ENCODE measurements at regions not wholly inside any gene's neighbourhood (a gene's known extent, or its start where the extent isn't known, plus 50 kb on each side); places are given as distances from the start of the nearest gene placed in this dataset.

DNA sequence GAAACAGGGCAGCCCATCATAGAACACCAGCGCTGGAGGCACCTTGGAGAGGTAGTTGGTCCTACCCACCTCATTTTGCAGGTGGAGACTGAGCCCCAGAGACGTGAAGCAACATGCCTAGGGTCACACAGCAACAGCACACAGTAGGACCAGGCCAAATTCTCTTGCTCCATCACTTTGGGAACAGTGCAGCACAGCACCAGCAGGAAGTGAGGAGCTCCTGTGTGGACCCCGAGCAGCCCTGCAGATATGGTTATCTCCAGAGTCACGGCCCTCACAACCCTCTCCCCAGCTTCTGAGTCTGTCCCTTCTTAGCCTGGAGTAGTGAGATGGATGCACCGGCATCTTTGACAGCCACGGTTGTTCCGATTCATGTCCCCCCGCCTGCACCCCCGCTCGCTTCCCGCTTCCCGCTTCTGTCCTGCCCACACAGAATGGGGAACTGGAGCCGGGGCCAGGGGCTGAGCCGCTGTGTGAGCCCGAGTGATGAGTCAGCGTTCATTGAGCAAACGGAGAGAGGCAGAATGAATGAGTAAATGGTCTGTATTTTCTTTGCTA lies 72.6 kb upstream of the DUSP22 start:
- no peak overlapping the region for H3K4me3 ChIP-seq (ENCODE audit: low read depth, low read length)

DNA sequence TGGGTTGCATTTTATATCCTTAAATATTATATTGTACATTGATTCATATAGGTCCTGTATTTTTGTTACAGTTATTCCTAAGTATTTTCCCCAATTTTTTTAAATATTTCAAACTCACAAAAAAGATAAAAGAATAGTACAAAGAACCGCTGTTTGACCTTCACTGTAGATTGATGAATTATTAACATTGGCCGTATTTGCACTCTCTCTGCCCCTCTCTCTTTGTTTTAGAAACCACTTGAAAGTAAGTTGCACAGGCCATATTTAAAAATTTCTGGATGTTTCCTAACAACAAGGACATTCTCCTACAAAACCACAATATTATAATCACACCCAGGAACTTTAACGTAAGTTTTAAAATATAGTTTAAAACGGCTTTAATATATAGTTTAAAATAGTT lies 72.0 kb upstream of the DUSP22 start:
- Histone ChIP-seq H3K27me3 (ENCODE audit: control insufficient read depth, insufficient read depth, low read length) (no peaks in the 10 kb centered on the region; the same call in 1 of the 2 replicates), H3K36me3 (ENCODE audit: control insufficient read depth, insufficient read depth, low read length) (no peaks in the 10 kb centered on the region), H3K4me3 (ENCODE audit: low read depth, low read length) (no peak overlapping the region)
- POLR2A ChIA-PET: no interaction called here
- TF ChIP-seq, protein P1, sequence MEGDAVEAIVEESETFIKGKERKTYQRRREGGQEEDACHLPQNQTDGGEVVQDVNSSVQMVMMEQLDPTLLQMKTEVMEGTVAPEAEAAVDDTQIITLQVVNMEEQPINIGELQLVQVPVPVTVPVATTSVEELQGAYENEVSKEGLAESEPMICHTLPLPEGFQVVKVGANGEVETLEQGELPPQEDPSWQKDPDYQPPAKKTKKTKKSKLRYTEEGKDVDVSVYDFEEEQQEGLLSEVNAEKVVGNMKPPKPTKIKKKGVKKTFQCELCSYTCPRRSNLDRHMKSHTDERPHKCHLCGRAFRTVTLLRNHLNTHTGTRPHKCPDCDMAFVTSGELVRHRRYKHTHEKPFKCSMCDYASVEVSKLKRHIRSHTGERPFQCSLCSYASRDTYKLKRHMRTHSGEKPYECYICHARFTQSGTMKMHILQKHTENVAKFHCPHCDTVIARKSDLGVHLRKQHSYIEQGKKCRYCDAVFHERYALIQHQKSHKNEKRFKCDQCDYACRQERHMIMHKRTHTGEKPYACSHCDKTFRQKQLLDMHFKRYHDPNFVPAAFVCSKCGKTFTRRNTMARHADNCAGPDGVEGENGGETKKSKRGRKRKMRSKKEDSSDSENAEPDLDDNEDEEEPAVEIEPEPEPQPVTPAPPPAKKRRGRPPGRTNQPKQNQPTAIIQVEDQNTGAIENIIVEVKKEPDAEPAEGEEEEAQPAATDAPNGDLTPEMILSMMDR (IDR thresholded peaks at IDR 0.05; ENCODE audit: insufficient read depth, low read depth, low read length): no peak
- CTCF ChIA-PET: interaction anchor here (1.5 kb wide), 1 partner anchor 9 kb away, joined by 4 read pairs; no protein-coding TSS in a partner anchor
- no peak for DNase-seq (ENCODE audit: low read depth)

More for the DNA sequence above, 72.6 kb upstream of the DUSP22 start:
- no peaks in the 10 kb centered on the region; the same call in 1 of the 2 replicates for H3K27me3 ChIP-seq (ENCODE audit: control insufficient read depth, insufficient read depth, low read length)
- TF ChIP-seq, protein P1 (IDR thresholded peaks at IDR 0.05; ENCODE audit: insufficient read depth, low read depth, low read length): no peak
- DNase-seq (ENCODE audit: low read depth): no peak
- ChIA-PET CTCF (no interaction called here), POLR2A (no interaction called here)
- H3K36me3 ChIP-seq (ENCODE audit: control insufficient read depth, insufficient read depth, low read length): no peaks in the 10 kb centered on the region

DNA sequence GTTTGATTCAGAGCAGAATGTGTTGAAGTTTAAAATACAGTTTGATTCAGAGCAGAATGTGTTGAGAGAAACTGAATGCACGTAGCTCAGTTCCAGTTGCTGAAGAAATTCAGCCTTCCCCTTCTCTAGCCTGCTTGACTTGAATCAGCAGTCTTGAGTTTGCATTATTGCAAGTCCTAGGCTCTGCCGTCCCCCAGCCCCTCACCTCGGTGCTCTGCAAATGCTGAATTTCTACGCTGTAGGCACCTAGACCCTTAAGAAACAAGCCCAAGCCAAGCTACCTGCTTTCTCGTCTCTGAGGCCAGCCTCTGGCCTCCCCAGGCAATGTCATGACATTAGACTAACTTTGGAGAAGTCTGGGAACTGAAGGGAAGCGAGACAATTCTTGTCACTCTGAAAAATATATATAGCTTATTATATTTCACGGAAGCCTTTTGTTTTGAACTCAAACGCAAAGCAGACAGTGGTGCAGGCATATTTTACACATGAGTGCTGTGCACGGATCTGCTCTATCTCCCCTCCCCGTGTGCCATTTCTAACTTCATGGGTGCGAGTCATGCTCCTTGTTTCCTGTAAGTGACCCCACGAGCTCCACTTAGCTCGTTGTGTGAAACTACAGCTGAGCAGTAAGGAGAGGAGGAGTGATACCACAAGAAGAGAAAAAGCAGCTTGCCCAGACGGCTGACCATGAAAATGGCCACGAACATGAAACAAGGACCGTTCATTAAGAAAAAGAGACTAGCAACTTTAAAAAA lies 71.4 kb upstream of the DUSP22 start:
- ChIA-PET POLR2A (no interaction called here), CTCF (interaction anchor here (1.5 kb wide), 1 partner anchor 10 kb away, joined by 4 read pairs; no protein-coding TSS in a partner anchor)
- no peak for DNase-seq (ENCODE audit: low read depth)
- Histone ChIP-seq H3K4me3 (ENCODE audit: low read depth, low read length) (no peak overlapping the region), H3K27me3 (ENCODE audit: control insufficient read depth, insufficient read depth, low read length) (no peaks in the 10 kb centered on the region; the same call in 1 of the 2 replicates), H3K36me3 (ENCODE audit: control insufficient read depth, insufficient read depth, low read length) (no peaks in the 10 kb centered on the region)
- TF ChIP-seq, protein P1 (IDR thresholded peaks at IDR 0.05; ENCODE audit: insufficient read depth, low read depth, low read length): no peak

DNA sequence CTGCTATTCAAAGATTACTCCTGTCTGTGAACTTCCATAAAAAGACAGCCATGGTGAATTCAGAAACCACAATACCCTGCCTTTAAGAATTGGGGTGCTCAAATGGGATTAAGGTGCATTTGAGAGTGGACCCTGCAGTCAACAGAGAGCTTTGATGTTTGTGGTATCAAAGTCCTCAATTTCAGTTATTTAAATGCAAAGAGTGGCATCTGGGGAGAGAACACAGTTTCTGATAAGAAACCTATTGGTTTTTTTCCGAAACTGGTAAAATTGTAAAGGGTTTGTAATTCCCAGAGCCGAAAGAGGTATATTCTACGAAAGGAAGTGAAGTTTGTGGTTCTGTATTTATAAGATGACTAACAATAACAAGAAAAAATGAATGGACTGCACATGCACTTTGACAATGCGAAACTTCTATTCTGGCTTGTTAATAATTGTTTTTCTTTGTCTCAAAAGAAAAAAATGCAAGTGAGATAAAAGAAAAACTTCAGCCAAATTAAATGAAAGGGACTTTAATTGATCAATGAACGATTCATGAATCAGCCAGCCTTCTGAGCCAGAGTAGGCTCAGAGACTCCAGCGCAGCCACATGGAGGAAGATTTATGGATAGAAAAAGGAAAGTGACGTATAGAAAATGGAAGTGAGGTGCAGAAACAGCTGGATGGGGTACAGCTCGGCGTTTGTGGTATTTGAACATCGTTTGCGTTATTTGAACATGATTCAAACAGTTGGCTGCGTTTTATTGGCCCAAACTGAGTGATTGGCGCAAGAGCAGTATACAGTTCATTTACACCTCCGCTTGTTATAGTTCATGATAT lies 70.5 kb upstream of the DUSP22 start:
- H3K36me3 ChIP-seq (ENCODE audit: control insufficient read depth, insufficient read depth, low read length): no peaks in the 10 kb centered on the region
- ChIA-PET CTCF (interaction anchor here (1.5 kb wide), 1 partner anchor 11 kb away, joined by 4 read pairs; no protein-coding TSS in a partner anchor), POLR2A (no interaction called here)
- DNase-seq (ENCODE audit: low read depth): no peak
- H3K4me3 ChIP-seq (ENCODE audit: low read depth, low read length): no peak overlapping the region
- TF ChIP-seq, protein P1 (IDR thresholded peaks at IDR 0.05; ENCODE audit: insufficient read depth, low read depth, low read length): no peak
- H3K27me3 ChIP-seq (ENCODE audit: control insufficient read depth, insufficient read depth, low read length): no peaks in the 10 kb centered on the region; the same call in 1 of the 2 replicates

DNA sequence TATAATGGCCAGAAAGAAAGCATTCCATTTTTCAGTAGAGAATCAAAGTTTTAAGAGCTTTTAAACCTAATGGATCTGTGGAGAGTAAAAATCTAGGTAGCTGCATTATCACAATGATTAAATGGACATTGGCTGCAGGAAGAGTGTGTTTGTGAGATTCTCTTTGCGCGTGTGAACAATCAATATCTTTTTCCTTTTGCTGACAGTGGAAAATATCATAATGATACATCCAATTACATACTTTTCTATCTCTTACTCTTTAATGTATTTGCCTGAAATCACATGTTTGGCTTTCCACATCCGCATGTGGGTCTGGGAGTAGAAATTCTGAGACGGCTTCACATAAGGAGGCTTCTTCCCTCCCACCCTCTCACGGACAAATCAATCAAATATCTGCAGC lies 69.8 kb upstream of the DUSP22 start:
- H3K27me3 ChIP-seq (ENCODE audit: control insufficient read depth, insufficient read depth, low read length): no peaks in the 10 kb centered on the region; the same call in 1 of the 2 replicates
- no peak for DNase-seq (ENCODE audit: low read depth)
- ChIA-PET POLR2A (no interaction called here), CTCF (no interaction called here)
- H3K4me3 ChIP-seq (ENCODE audit: low read depth, low read length): no peak overlapping the region
- TF ChIP-seq, protein P1 (IDR thresholded peaks at IDR 0.05; ENCODE audit: insufficient read depth, low read depth, low read length): no peak
- H3K36me3 ChIP-seq (ENCODE audit: control insufficient read depth, insufficient read depth, low read length): no peaks in the 10 kb centered on the region
